SK-N-SH (cell line): ENCODE measurements at regions not wholly inside any gene's neighbourhood (a gene's known extent, or its start where the extent isn't known, plus 50 kb on each side); places are given as distances from the start of the nearest gene placed in this dataset.

Experiments
- CTCF ChIA-PET: fragments of 300-600, 350-600 bp; formaldehyde crosslinking; extraction: SDS; loops from one replicate; lab custom pipeline; 2021; lab: Yijun Ruan, JAX
- POLR2A ChIA-PET: fragments of 350-600 bp; sonication (Branson Sonifier 250); formaldehyde crosslinking; extraction: SDS; loops from one replicate; lab custom pipeline; 2020; ENCODE audit warnings: antibody characterized with exemption, inconsistent platforms; lab: Yijun Ruan, JAX
- DNase-seq: peaks from one replicate; pipeline ENCODE4 v3.0.0; 2012
- H2AFZ ChIP-seq: fragments of 200-600 bp; sonication (generic); 2 replicates; pipeline ENCODE4 v1.8.1; 2016; ENCODE audit warnings: antibody characterized with exemption, mild to moderate bottlenecking, low read depth
- H3F3A ChIP-seq: fragments of 200-600 bp; sonication (generic); replicated peaks from 2 replicates; pipeline ENCODE3; 2016; ENCODE audit warnings: antibody characterized with exemption, mild to moderate bottlenecking; ENCODE audit not compliant: insufficient read depth
- H3K27ac ChIP-seq, 2 experiments: fragments of 200-500 bp in 1 of 2; fragments of 200-600 bp in 1 of 2; sonication (Bioruptor generic) in 1 of 2; sonication (generic), shearing (Covaris generic) in 1 of 2; 2 replicates each; pipeline versions ENCODE4 v1.5.1 to v1.6.1; 2014 to 2016; ENCODE audit warnings: low read depth in 2 of 2, inconsistent platforms in 1 of 2, low read length in 1 of 2, mild to moderate bottlenecking in 1 of 2, mixed read lengths in 1 of 2
- H3K27me3 ChIP-seq: fragments of 200-600 bp; sonication (generic), shearing (Covaris generic); 2 replicates; pipeline ENCODE4 v1.6.1; 2016; ENCODE audit warnings: mixed run types; ENCODE audit not compliant: insufficient read depth
- H3K36me3 ChIP-seq, 2 experiments: fragments of 200-500 bp in 1 of 2; fragments of 200-600 bp in 1 of 2; sonication (Bioruptor generic) in 1 of 2; sonication (generic) in 1 of 2; replicated peaks in 1 of 2; 2 replicates each; pipeline versions ENCODE3 to v1.5.1; 2014 to 2016; ENCODE audit warnings: low read length in 1 of 2, mild to moderate bottlenecking in 1 of 2; ENCODE audit not compliant: insufficient read depth in 2 of 2, control insufficient read depth in 1 of 2
- H3K4me1 ChIP-seq, 2 experiments: fragments of 200-500 bp in 1 of 2; fragments of 200-600 bp in 1 of 2; sonication (Bioruptor generic) in 1 of 2; sonication (generic), shearing (Covaris generic) in 1 of 2; 2 replicates each; pipeline versions ENCODE4 v1.5.1 to v1.6.1; 2014 to 2016; ENCODE audit warnings: low read depth in 1 of 2, low read length in 1 of 2, mixed run types in 1 of 2; ENCODE audit not compliant: insufficient read depth in 2 of 2, control insufficient read depth in 1 of 2
- H3K4me2 ChIP-seq: fragments of 200-600 bp; sonication (generic), shearing (Covaris generic); 2 replicates; pipeline ENCODE4 v1.6.1; 2017; ENCODE audit warnings: mixed run types
- H3K4me3 ChIP-seq, 2 experiments: fragments of 200-500 bp in 1 of 2; fragments of 200-600 bp in 1 of 2; sonication (Bioruptor generic) in 1 of 2; sonication (generic), shearing (Covaris generic) in 1 of 2; 2 replicates each; pipeline versions ENCODE4 v1.5.1 to v1.8.1; 2014 to 2016; ENCODE audit warnings: low read depth in 2 of 2, inconsistent platforms in 1 of 2, low read length in 1 of 2, mild to moderate bottlenecking in 1 of 2, mixed read lengths in 1 of 2, moderate library complexity in 1 of 2
- H3K79me2 ChIP-seq: fragments of 200-600 bp; sonication (generic); 2 replicates; pipeline ENCODE4 v1.8.1; 2017; ENCODE audit warnings: mild to moderate bottlenecking; ENCODE audit not compliant: insufficient read depth
- H3K9ac ChIP-seq: fragments of 200-600 bp; sonication (generic); 2 replicates; pipeline ENCODE4 v1.6.1; 2017; ENCODE audit warnings: mixed run types
- H3K9me2 ChIP-seq: fragments of 200-600 bp; sonication (generic); 2 replicates; pipeline ENCODE4 v1.6.1; 2017; ENCODE audit warnings: mixed run types
- H3K9me3 ChIP-seq: fragments of 200-600 bp; sonication (generic); 2 replicates; pipeline ENCODE4 v1.6.1; 2017; ENCODE audit warnings: mixed run types, mild to moderate bottlenecking, moderate library complexity
- H4K20me1 ChIP-seq: fragments of 200-600 bp; sonication (generic); 2 replicates; pipeline ENCODE4 v1.6.1; 2017; ENCODE audit warnings: mild to moderate bottlenecking, mixed run types; ENCODE audit not compliant: insufficient read depth
- EZH2phosphoT487 ChIP-seq: fragments of 200-600 bp; sonication (generic); IDR thresholded peaks from 2 replicates; pipeline ENCODE4 v1.6.1; 2017; ENCODE audit warnings: low read depth, mixed run types, mild to moderate bottlenecking, antibody characterized with exemption, moderate library complexity, borderline replicate concordance
- FOXJ3 ChIP-seq: sonication (generic); formaldehyde crosslinking; IDR thresholded peaks from 2 replicates; pipeline ENCODE4 v1.5.1; 2020; ENCODE audit warnings: mild to moderate bottlenecking, missing genetic modification reagents
- FOXM1 ChIP-seq: IDR thresholded peaks from 2 replicates; pipeline ENCODE4 v1.4.0; 2012; ENCODE audit warnings: low read depth, mild to moderate bottlenecking
- GATA2 ChIP-seq: sonication (generic); formaldehyde crosslinking; IDR thresholded peaks from 2 replicates; pipeline ENCODE4 v1.5.0; 2020; ENCODE audit warnings: mild to moderate bottlenecking, missing genetic modification reagents
- JUND ChIP-seq: IDR thresholded peaks from 2 replicates; pipeline ENCODE4 v1.4.0; 2012
- MXI1 ChIP-seq: IDR thresholded peaks from 2 replicates; pipeline ENCODE4 v1.6.1; 2012; ENCODE audit warnings: mild to moderate bottlenecking, low read depth, low read length, improper control_type of control experiment
- NFIC ChIP-seq: IDR thresholded peaks from 2 replicates; pipeline ENCODE4 v1.4.0; 2012; ENCODE audit warnings: borderline replicate concordance
- POLR2AphosphoS5 ChIP-seq: IDR thresholded peaks from 2 replicates; pipeline ENCODE4 v1.6.1; 2012; ENCODE audit warnings: low read depth, low read length
- RAD21 ChIP-seq: IDR thresholded peaks from 2 replicates; pipeline ENCODE4 v1.6.1; 2012; ENCODE audit warnings: mild to moderate bottlenecking, low read length
- RCOR1 ChIP-seq: fragments of 150-350 bp; IDR thresholded peaks from 2 replicates; pipeline ENCODE4 v1.6.1; 2017; ENCODE audit warnings: antibody characterized with exemption, low read length
- RFX5 ChIP-seq: IDR thresholded peaks from 2 replicates; pipeline ENCODE4 v1.6.1; 2012; ENCODE audit warnings: mild to moderate bottlenecking, improper control_type of control experiment, low read length
- RXRA ChIP-seq: IDR thresholded peaks from 2 replicates; pipeline ENCODE4 v1.4.0; 2012; ENCODE audit warnings: low read depth, mild to moderate bottlenecking, borderline replicate concordance
- TAF1 ChIP-seq: IDR thresholded peaks from 2 replicates; pipeline ENCODE4 v1.6.1; 2012; ENCODE audit warnings: low read depth, mild to moderate bottlenecking, low read length, moderate library complexity, borderline replicate concordance
- TCF12 ChIP-seq: IDR thresholded peaks from 2 replicates; pipeline ENCODE4 v1.4.0; 2012
- WGBS: methylation state at CpG from one replicate; pipeline ENCODE4 v1.1.6; 2017; ENCODE audit warnings: low lambda C conversion rate; 5-methylcytosine and 5-hydroxymethylcytosine counted together
- TF ChIP-seq, protein P1 (sequence below): IDR thresholded peaks from 2 replicates; pipeline ENCODE4 v1.4.0; 2012; ENCODE audit warnings: low read depth, borderline replicate concordance
- TF ChIP-seq, protein P2 (sequence below): fragments of 150-350 bp; IDR thresholded peaks from 2 replicates; pipeline ENCODE4 v1.6.1; 2016; ENCODE audit warnings: mild to moderate bottlenecking, low read depth, low read length
- TF ChIP-seq, protein P3 (sequence below): fragments of 150-350 bp; IDR thresholded peaks from 2 replicates; pipeline ENCODE4 v1.6.1; 2017; ENCODE audit warnings: antibody characterized with exemption, low read length, low read depth, borderline replicate concordance
- TF ChIP-seq, protein P4 (sequence below): IDR thresholded peaks from 2 replicates; pipeline ENCODE4 v1.4.0; 2012; ENCODE audit warnings: low read depth

DNA sequence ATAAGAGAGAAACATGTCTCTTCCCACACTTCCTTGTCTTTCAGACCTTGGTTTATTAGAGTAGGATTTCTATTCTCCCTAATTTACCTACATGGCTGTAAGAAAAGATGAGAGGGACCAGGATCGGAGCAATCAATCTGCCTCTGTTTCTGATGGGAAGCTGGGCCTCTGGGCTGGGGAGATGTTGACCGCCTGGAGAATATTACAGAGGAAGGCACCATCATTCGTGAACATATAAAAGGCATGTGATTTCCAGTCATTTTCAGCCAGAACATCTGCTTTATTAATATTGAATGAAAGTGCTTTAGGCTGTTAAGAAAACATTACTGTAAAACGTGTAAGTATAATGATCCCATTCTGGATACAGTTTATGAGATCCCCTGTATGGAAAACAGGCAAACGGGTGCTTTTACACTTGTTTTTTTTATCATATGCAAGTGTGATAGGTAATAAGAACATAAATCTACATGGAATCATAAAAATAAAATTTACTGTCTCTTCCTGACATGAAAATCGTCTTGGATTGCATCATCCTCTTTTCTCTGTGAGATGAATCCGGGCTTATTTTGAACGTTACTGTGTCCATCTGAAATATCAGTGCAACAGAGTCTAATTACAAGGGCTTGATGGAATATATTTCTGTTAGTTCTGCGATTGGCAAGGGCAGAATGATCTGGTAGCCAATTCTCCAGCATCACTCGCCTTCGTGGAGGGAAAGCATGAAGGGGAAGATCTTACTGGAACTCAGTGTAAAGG is 94.5 kb upstream of the BAIAP2L1 start:
- CTCF ChIA-PET, result no interaction called here
- H3F3A ChIP-seq, result no peaks in the 10 kb centered on the region

More for the DNA sequence above, 94.5 kb upstream of the BAIAP2L1 start:
- Histone ChIP-seq H3K4me1 (no peaks in the 10 kb centered on the region), H3K9me3 (no peaks in the 10 kb centered on the region; the same call in 1 of the 2 replicates), H3K36me3 (no peaks in the 10 kb centered on the region), H2AFZ (no peak overlapping the region), H4K20me1 (no peaks in the 10 kb centered on the region), H3K4me3 (no peak overlapping the region), H3K27ac (no peak overlapping the region), H3K4me2 (no peak overlapping the region), H3K9me2 (no peaks in the 10 kb centered on the region), H3K27me3 (no peaks in the 10 kb centered on the region), H3K9ac (no peak overlapping the region), H3K79me2 (no peaks in the 10 kb centered on the region)
- WGBS, result 23% methylated on average over 11 of the region's 11 CpGs
- TF ChIP-seq TAF1, result no peak
- no peak for TF ChIP-seq GATA2
- TF ChIP-seq, protein P1, sequence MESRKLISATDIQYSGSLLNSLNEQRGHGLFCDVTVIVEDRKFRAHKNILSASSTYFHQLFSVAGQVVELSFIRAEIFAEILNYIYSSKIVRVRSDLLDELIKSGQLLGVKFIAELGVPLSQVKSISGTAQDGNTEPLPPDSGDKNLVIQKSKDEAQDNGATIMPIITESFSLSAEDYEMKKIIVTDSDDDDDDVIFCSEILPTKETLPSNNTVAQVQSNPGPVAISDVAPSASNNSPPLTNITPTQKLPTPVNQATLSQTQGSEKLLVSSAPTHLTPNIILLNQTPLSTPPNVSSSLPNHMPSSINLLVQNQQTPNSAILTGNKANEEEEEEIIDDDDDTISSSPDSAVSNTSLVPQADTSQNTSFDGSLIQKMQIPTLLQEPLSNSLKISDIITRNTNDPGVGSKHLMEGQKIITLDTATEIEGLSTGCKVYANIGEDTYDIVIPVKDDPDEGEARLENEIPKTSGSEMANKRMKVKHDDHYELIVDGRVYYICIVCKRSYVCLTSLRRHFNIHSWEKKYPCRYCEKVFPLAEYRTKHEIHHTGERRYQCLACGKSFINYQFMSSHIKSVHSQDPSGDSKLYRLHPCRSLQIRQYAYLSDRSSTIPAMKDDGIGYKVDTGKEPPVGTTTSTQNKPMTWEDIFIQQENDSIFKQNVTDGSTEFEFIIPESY, result no peak
- TF ChIP-seq, protein P2, sequence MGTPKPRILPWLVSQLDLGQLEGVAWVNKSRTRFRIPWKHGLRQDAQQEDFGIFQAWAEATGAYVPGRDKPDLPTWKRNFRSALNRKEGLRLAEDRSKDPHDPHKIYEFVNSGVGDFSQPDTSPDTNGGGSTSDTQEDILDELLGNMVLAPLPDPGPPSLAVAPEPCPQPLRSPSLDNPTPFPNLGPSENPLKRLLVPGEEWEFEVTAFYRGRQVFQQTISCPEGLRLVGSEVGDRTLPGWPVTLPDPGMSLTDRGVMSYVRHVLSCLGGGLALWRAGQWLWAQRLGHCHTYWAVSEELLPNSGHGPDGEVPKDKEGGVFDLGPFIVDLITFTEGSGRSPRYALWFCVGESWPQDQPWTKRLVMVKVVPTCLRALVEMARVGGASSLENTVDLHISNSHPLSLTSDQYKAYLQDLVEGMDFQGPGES, result no peak
- no peak for TF ChIP-seq TCF12
- TF ChIP-seq RAD21, result no peak
- no peak for TF ChIP-seq FOXM1
- no peak for TF ChIP-seq POLR2AphosphoS5
- no peak for TF ChIP-seq RFX5
- TF ChIP-seq, protein P3, sequence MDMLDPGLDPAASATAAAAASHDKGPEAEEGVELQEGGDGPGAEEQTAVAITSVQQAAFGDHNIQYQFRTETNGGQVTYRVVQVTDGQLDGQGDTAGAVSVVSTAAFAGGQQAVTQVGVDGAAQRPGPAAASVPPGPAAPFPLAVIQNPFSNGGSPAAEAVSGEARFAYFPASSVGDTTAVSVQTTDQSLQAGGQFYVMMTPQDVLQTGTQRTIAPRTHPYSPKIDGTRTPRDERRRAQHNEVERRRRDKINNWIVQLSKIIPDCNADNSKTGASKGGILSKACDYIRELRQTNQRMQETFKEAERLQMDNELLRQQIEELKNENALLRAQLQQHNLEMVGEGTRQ, result no peak
- no peak for TF ChIP-seq FOXJ3 (CRISPR knock-in tag)
- TF ChIP-seq JUND, result no peak
- no peak for TF ChIP-seq RXRA
- no peak for TF ChIP-seq NFIC
- no peak for TF ChIP-seq EZH2phosphoT487
- TF ChIP-seq, protein P4, sequence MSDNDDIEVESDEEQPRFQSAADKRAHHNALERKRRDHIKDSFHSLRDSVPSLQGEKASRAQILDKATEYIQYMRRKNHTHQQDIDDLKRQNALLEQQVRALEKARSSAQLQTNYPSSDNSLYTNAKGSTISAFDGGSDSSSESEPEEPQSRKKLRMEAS, result no peak
- TF ChIP-seq RCOR1, result no peak
- TF ChIP-seq MXI1, result no peak
- DNase-seq, result no peak
- POLR2A ChIA-PET, result no interaction called here
